GM18508 (cell line): ENCODE measurements at regions not wholly inside any gene's neighbourhood (a gene's known extent, or its start where the extent isn't known, plus 50 kb on each side); places are given as distances from the start of the nearest gene placed in this dataset.

Experiments used
- ATAC-seq: cut with Tn5 transposase; IDR thresholded peaks from one replicate; pipeline ENCODE4 v1.9.1; 2021; ENCODE audit warnings: moderate number of reproducible peaks; ENCODE audit not compliant: insufficient read depth, unreplicated experiment

- no peak for ATAC-seq
Measured at GRCh38 chr6:53418288-53418687, 69.5 kb upstream of the ELOVL5 start.

GRCh38 chr6:53417141-53417540 lies 68.4 kb upstream of the ELOVL5 start:
- ATAC-seq: no peak

GRCh38 chr6:53413326-53413725 lies 64.6 kb upstream of the ELOVL5 start:
- no peak for ATAC-seq

- ATAC-seq: no peak
Measured at GRCh38 chr6:53412751-53413150, 64.0 kb upstream of the ELOVL5 start.

DNA sequence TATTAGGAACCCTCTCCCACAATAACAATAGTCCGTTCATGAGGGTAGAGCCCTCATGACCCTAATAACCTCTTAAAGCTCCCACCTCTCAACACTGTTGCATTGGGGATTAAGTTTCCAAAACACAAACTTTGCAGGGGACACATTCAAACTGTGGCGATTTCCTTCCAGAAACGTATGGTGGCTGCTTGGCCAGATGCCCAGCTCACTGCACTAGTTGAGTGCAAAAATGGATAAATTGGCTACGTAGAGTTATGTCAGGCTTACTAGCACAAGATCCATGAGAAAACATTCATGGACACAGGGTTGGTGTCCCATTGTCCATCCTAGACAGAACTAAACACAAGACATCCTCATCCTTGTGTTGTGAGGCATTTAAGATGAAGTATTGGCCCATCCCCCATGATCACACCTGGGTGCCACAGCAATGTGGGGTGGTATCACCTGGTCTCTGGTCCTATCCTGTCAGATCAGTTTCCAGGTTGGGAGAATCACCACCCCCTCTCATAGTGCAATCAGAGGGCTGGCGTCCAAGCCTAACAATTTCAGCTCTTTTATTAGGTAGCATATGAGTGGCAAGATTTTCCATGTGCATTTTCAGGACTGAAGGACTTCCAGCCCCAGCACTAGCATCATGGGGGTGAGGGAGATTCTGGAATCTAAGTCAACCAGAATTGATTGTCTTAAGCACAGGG lies 63.4 kb upstream of the ELOVL5 start:
- no peak for ATAC-seq

- ATAC-seq: no peak
Measured at GRCh38 chr6:53411451-53411850, 62.7 kb upstream of the ELOVL5 start.

DNA sequence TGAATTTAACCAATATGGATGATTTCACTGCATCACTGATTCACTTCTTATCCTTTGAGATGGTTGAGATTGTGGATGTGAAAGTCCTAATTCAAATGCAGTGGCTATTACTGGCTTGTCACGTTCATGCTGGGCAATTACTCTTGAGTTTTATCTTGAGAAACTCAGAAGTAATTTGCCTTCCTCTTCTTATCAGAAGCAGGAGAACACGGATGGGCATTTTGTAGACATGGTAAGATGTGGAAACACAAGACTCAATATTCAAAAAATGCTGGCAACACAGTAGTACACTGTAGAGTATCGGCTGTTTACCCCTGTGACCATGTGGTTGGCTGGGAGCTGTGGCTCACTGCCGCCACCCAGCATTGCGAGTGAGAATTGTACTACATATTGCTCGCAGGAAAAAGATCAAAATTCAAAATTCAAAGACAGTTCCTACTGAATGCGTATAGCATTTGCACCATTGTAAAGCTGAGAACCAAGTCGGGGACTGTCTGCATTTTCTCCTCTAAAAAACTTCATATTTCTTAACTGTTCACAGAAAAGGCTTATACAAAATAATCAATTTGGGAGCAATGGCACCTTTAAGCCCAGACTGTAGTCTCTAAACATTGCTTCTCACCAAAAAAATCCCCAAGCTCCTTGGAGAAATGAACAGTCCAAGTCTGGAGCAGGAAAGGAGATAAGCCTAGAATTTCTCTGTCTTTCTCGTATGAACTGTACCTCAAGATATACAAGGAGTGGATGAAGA lies 61.9 kb upstream of the ELOVL5 start:
- ATAC-seq: peak; percentile 86

- no peak for ATAC-seq
Measured at GRCh38 chr6:53408826-53409225, 60.1 kb upstream of the ELOVL5 start.

DNA sequence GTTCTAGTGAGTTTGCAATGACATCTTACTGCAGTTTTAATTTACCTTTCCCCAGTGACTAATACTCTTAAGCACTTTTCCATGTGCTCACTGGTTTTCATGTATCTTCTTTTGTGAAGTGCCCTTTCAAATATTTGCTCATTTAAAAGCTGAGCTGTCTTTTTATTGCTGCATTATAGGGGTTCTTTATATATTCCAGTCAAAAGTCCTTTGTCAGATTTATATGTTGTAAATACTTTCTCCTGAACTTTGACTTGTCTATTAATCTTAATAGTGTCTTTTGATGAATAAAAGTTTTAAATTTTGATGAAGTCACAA lies 50.2 kb upstream of the ELOVL5 start:
- ATAC-seq: no peak

GRCh38 chr6:53398247-53399026 lies 49.7 kb upstream of the ELOVL5 start:
- ATAC-seq: no peak
